Neural progenitor cell (in vitro differentiated cells): ENCODE measurements at regions not wholly inside any gene's neighbourhood (a gene's known extent, or its start where the extent isn't known, plus 50 kb on each side); places are given as distances from the start of the nearest gene placed in this dataset.

Experiments
- DNase-seq: peaks from one replicate; pipeline ENCODE4 v3.0.0-alpha.2; 2016; ENCODE audit warnings: low spot score
- H2AFZ ChIP-seq: fragments of 200-600 bp; sonication (generic); replicated peaks from 2 replicates; pipeline ENCODE4 v1.6.1; 2016; ENCODE audit warnings: antibody characterized with exemption
- H3F3A ChIP-seq: fragments of 200-600 bp; sonication (generic); 2 replicates; pipeline ENCODE4 v1.6.1; 2016; ENCODE audit warnings: antibody characterized with exemption, low read depth
- H3K27ac ChIP-seq: fragments of 200-600 bp; sonication (generic); 2 replicates; pipeline ENCODE4 v1.5.1; 2016; ENCODE audit warnings: mild to moderate bottlenecking
- H3K27me3 ChIP-seq: fragments of 200-600 bp; sonication (generic); 2 replicates; pipeline ENCODE4 v1.6.1; 2016; ENCODE audit warnings: mild to moderate bottlenecking, moderate library complexity
- H3K36me3 ChIP-seq: fragments of 200-600 bp; sonication (generic); 2 replicates; pipeline ENCODE4 v1.5.1; 2016
- H3K4me1 ChIP-seq: fragments of 200-600 bp; sonication (generic); 2 replicates; pipeline ENCODE4 v1.6.1; 2016; ENCODE audit warnings: mixed run types
- H3K4me2 ChIP-seq: fragments of 200-600 bp; sonication (generic); 2 replicates; pipeline ENCODE4 v1.6.1; 2016
- H3K4me3 ChIP-seq: fragments of 200-600 bp; sonication (generic); 2 replicates; pipeline ENCODE4 v1.5.1; 2016
- H3K79me2 ChIP-seq: fragments of 200-600 bp; sonication (generic); 2 replicates; pipeline ENCODE4 v1.6.1; 2016; ENCODE audit warnings: low read depth
- H3K9ac ChIP-seq: fragments of 200-600 bp; sonication (generic); 2 replicates; pipeline ENCODE4 v1.6.1; 2016
- H3K9me3 ChIP-seq: fragments of 200-600 bp; sonication (generic); 2 replicates; pipeline ENCODE4 v1.5.1; 2016; ENCODE audit warnings: low read depth
- H4K20me1 ChIP-seq: fragments of 200-600 bp; sonication (generic); 2 replicates; pipeline ENCODE4 v1.6.1; 2016; ENCODE audit warnings: low read depth
- H3K27ac Mint-ChIP-seq: 3 replicates; pipeline ENCODE4 v1.8.0; 2021; ENCODE audit warnings: mixed read lengths
- H3K27me3 Mint-ChIP-seq: 2 replicates; pipeline ENCODE4 v1.8.0; 2022; ENCODE audit warnings: low read depth, mild to moderate bottlenecking, inconsistent platforms, moderate library complexity, mixed read lengths; ENCODE audit not compliant: insufficient read depth
- H3K36me3 Mint-ChIP-seq: 3 replicates; pipeline ENCODE4 v1.8.0; 2021; ENCODE audit warnings: mixed read lengths
- H3K4me1 Mint-ChIP-seq: 3 replicates; pipeline ENCODE4 v1.8.0; 2021; ENCODE audit warnings: mixed read lengths
- H3K4me3 Mint-ChIP-seq: 3 replicates; pipeline ENCODE4 v1.8.0; 2021; ENCODE audit warnings: mild to moderate bottlenecking, moderate library complexity, mixed read lengths
- H3K9me3 Mint-ChIP-seq: 3 replicates; pipeline ENCODE4 v1.8.0; 2020; ENCODE audit warnings: mixed read lengths
- CTCF ChIP-seq: fragments of 200-600 bp; sonication (generic); IDR thresholded peaks from 2 replicates; pipeline ENCODE4 v1.5.1; 2017; ENCODE audit warnings: antibody characterized with exemption, mild to moderate bottlenecking
- EZH2 ChIP-seq: fragments of 200-600 bp; sonication (generic); IDR thresholded peaks from 2 replicates; pipeline ENCODE4 v1.6.1; 2017; ENCODE audit warnings: antibody characterized with exemption, mild to moderate bottlenecking, moderate library complexity
- EZH2phosphoT487 ChIP-seq: fragments of 200-600 bp; sonication (generic); IDR thresholded peaks from 2 replicates; pipeline ENCODE4 v1.6.1; 2017; ENCODE audit warnings: antibody characterized with exemption

GRCh38 chr18:78769502-78770105 is 210.0 kb upstream of the SALL3 start:
- H3K27me3 ChIP-seq: no peaks in the 10 kb centered on the region
- no peaks in the 10 kb centered on the region for H3K9me3 ChIP-seq
- H3K4me2 ChIP-seq: peak overlapping the region; percentile 0
- H3K36me3 Mint-ChIP-seq: no peaks in the 10 kb centered on the region
- peaks cover 17% of the 10 kb centered on the region for H3K4me1 ChIP-seq
- peaks cover 8% of the 10 kb centered on the region for H3K27me3 Mint-ChIP-seq
- no peak overlapping the region for H3K27ac Mint-ChIP-seq
- H3K9ac ChIP-seq: no peak overlapping the region
- H3K79me2 ChIP-seq: no peaks in the 10 kb centered on the region
- H3K4me1 Mint-ChIP-seq: peaks cover 27% of the 10 kb centered on the region
- no peaks in the 10 kb centered on the region for H4K20me1 ChIP-seq
- H3K9me3 Mint-ChIP-seq: peaks cover 2% of the 10 kb centered on the region
- H3F3A ChIP-seq: peaks cover 5% of the 10 kb centered on the region
- TF ChIP-seq CTCF (no peak), EZH2 (no peak), EZH2phosphoT487 (no peak)
- H3K27ac ChIP-seq: no peak overlapping the region
- H3K4me3 ChIP-seq: no peak overlapping the region
- no peaks in the 10 kb centered on the region for H3K36me3 ChIP-seq
- H3K4me3 Mint-ChIP-seq: no peak overlapping the region
- DNase-seq: no peak
- H2AFZ ChIP-seq: no peak overlapping the region

- Mint-ChIP-seq H3K4me1 (peaks cover 27% of the 10 kb centered on the region), H3K36me3 (no peaks in the 10 kb centered on the region), H3K4me3 (no peak overlapping the region), H3K27ac (no peak overlapping the region), H3K27me3 (peaks cover 10% of the 10 kb centered on the region), H3K9me3 (peaks cover 2% of the 10 kb centered on the region)
- no peak overlapping the region for H3K4me3 ChIP-seq
- H3K79me2 ChIP-seq: no peaks in the 10 kb centered on the region
- peak overlapping the region; percentile 0 for H3K4me2 ChIP-seq
- H3K4me1 ChIP-seq: peaks cover 17% of the 10 kb centered on the region
- H3F3A ChIP-seq: peaks cover 5% of the 10 kb centered on the region
- peak; percentile 66 for DNase-seq
- no peaks in the 10 kb centered on the region for H4K20me1 ChIP-seq
- H3K27ac ChIP-seq: no peak overlapping the region
- TF ChIP-seq EZH2phosphoT487 (no peak), CTCF (no peak), EZH2 (no peak)
- no peaks in the 10 kb centered on the region for H3K36me3 ChIP-seq
- no peaks in the 10 kb centered on the region for H3K27me3 ChIP-seq
- no peak overlapping the region for H2AFZ ChIP-seq
- H3K9me3 ChIP-seq: no peaks in the 10 kb centered on the region
- H3K9ac ChIP-seq: no peak overlapping the region
Measured at GRCh38 chr18:78770139-78770822, 209.3 kb upstream of the SALL3 start.

- H3K4me1 ChIP-seq: peaks cover 17% of the 10 kb centered on the region
- no peaks in the 10 kb centered on the region for H3K9me3 ChIP-seq
- no peak for TF ChIP-seq CTCF
- no peak for TF ChIP-seq EZH2
- TF ChIP-seq EZH2phosphoT487: no peak
- H3K79me2 ChIP-seq: no peaks in the 10 kb centered on the region
- Mint-ChIP-seq H3K9me3 (peaks cover 2% of the 10 kb centered on the region), H3K4me1 (peaks cover 27% of the 10 kb centered on the region), H3K27ac (no peak overlapping the region), H3K27me3 (peaks cover 10% of the 10 kb centered on the region), H3K36me3 (no peaks in the 10 kb centered on the region), H3K4me3 (no peak overlapping the region)
- H3K27ac ChIP-seq: no peak overlapping the region
- no peaks in the 10 kb centered on the region for H4K20me1 ChIP-seq
- H3K36me3 ChIP-seq: no peaks in the 10 kb centered on the region
- H3K27me3 ChIP-seq: no peaks in the 10 kb centered on the region
- H3F3A ChIP-seq: peaks cover 5% of the 10 kb centered on the region
- H3K9ac ChIP-seq: no peak overlapping the region
- no peak overlapping the region for H3K4me3 ChIP-seq
- DNase-seq: no peak
- H2AFZ ChIP-seq: no peak overlapping the region
- no peak overlapping the region for H3K4me2 ChIP-seq
Measured at GRCh38 chr18:78770823-78771139, 208.8 kb upstream of the SALL3 start.
